ENCODE measurements at regions not wholly inside any gene's neighbourhood (a gene's known extent, or its start where the extent isn't known, plus 50 kb on each side); places are given as distances from the start of the nearest gene placed in this dataset.
A peak's percentile ranks its signal among the peaks of the same experiment; 100 is the strongest.

GRCh38 chr5:67886761-67887160 is 328.8 kb upstream of the PIK3R1 start:
- Histone ChIP-seq H3K36me3 (no peaks in the 10 kb centered on the region), H3K9me3 (no peaks in the 10 kb centered on the region), H3K4me1 (no peaks in the 10 kb centered on the region), H3K4me3 (no peak overlapping the region), H3K27me3 (no peaks in the 10 kb centered on the region), H3K27ac (no peak overlapping the region)
- no peak for DNase-seq (ENCODE audit: low spot score)
- TF ChIP-seq CTCF (IDR thresholded peaks at IDR 0.05), result no peak

- Histone ChIP-seq H3K27ac (no peak overlapping the region), H3K27me3 (no peaks in the 10 kb centered on the region), H3K9me3 (no peaks in the 10 kb centered on the region), H3K4me3 (no peak overlapping the region), H3K36me3 (no peaks in the 10 kb centered on the region), H3K4me1 (peaks cover 0 to 8% of the 10 kb centered on the region in 2 donors)
- DNase-seq (ENCODE audit: low spot score), result no peak
- TF ChIP-seq CTCF (IDR thresholded peaks at IDR 0.05), result no peak
Measured at GRCh38 chr5:67880876-67881275, 334.7 kb upstream of the PIK3R1 start.

DNA sequence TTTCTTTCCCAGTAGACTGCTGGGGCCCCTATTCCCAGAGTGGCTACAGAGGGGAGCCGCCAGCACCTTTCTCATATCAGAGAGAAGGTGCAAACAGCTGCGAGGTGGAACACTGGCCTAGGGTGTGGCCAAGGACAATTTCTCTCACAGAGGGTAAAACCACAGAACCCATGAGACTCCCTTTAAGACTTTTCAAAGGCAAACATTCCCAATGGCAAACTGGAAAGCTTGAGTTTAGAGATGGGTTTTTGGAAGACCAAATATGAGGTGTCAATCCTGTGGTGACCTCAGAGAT is 335.1 kb upstream of the PIK3R1 start:
- Histone ChIP-seq H3K36me3 (no peaks in the 10 kb centered on the region), H3K27ac (no peak overlapping the region), H3K4me1 (peaks cover 0 to 8% of the 10 kb centered on the region in 2 donors), H3K9me3 (no peaks in the 10 kb centered on the region), H3K4me3 (no peak overlapping the region), H3K27me3 (no peaks in the 10 kb centered on the region)
- no peak for TF ChIP-seq CTCF (IDR thresholded peaks at IDR 0.05)
- no peak for DNase-seq (ENCODE audit: low spot score)

DNA sequence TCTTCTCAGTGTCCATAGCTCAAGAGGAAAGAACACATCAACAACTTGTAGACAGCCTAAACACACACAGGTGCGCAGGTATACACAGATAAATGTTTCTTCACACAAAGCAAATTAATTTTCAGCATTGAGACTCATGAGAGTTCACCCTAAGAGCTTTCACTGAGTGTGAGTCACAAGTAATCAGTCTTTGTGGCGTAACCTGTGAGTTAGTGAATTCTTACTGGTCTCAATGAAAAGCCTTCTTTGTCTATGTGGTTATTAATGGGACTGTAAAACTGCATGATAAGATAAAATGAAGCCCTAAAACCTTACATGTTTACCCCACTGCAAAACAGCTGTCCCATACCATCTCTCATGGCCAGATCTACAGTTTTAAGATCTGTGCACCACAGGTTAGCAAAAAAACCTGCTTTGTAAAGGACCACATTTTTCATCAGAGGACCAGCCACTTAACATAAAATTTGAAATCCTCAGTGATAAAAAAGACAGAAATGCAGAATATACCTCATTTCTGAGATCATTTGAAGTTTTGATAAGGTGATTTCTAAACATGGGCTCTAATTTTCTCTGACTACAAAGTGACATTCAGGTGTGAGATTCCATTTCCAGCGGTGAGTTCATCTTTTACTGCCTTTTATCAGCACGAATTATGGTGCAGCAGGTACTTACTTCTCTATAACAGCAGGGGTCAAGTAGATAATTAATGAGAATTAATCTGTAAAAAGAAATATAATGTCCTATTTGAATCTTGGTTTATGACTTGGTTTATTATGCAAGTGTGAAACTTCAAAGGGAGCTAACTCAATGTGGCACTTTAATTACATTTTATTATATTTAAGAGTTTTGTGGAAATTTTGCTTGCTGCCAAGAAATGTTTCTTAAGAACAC is 335.7 kb upstream of the PIK3R1 start:
- Histone ChIP-seq H3K27me3 (no peaks in the 10 kb centered on the region), H3K9me3 (no peaks in the 10 kb centered on the region), H3K36me3 (no peaks in the 10 kb centered on the region), H3K4me1 (peaks cover 0 to 8% of the 10 kb centered on the region in 2 donors), H3K27ac (peak overlapping the region; percentile 52 to 63), H3K4me3 (no peak overlapping the region)
- no peak for DNase-seq (ENCODE audit: low spot score)
- no peak for TF ChIP-seq CTCF (IDR thresholded peaks at IDR 0.05)

- DNase-seq (ENCODE audit: low spot score), result no peak
- TF ChIP-seq CTCF (IDR thresholded peaks at IDR 0.05), result no peak
- peak overlapping the region; percentile 52 to 63 for H3K27ac ChIP-seq
- H3K36me3 ChIP-seq, result no peaks in the 10 kb centered on the region
- no peaks in the 10 kb centered on the region for H3K9me3 ChIP-seq
- no peak overlapping the region for H3K4me3 ChIP-seq
- H3K4me1 ChIP-seq, result peaks cover 0 to 8% of the 10 kb centered on the region in 2 donors
- H3K27me3 ChIP-seq, result no peaks in the 10 kb centered on the region
Measured at GRCh38 chr5:67878933-67879332, 336.6 kb upstream of the PIK3R1 start.

DNA sequence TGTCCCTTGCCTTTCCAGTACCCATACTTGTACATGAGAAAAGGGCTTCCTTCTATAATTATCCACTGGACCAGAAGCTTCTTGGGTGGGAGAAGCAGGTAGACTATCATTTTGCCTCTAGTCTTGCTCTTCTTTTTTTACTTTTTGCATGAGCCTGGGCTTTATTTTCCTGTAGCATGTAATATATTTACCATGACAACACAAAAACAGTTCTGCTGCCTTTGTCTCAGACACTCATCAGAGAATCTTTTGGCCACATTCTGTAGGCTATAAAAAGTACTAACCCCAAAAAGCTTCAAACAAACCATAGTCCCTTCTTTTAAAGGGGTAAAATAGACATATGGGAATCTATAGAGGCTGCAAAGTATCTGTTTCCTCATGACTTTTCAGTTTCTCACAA is 339.2 kb upstream of the PIK3R1 start:
- Histone ChIP-seq H3K4me1 (peaks cover 0 to 8% of the 10 kb centered on the region in 2 donors), H3K27me3 (no peaks in the 10 kb centered on the region), H3K27ac (no peak overlapping the region), H3K36me3 (no peaks in the 10 kb centered on the region), H3K9me3 (no peaks in the 10 kb centered on the region), H3K4me3 (no peak overlapping the region)
- TF ChIP-seq CTCF (IDR thresholded peaks at IDR 0.05), result no peak
- no peak for DNase-seq (ENCODE audit: low spot score)

All from right atrium auricular region (tissue), 2 donors.